Spleen (tissue), 7 donors: ENCODE measurements at regions not wholly inside any gene's neighbourhood (a gene's known extent, or its start where the extent isn't known, plus 50 kb on each side); places are given as distances from the start of the nearest gene placed in this dataset.

Experiments used
- POLR2A ChIP-seq, 3 donors: fragments of 450-650 bp; IDR thresholded peaks; one replicate each; pipeline ENCODE4 v1.5.1; 2017; ENCODE audit warnings: antibody characterized with exemption in 3 of 3, mild to moderate bottlenecking in 1 of 3
- TF ChIP-seq, protein P1 (sequence below), 11 experiments: fragments of 200-600 bp in 7 of 11; fragments of 450-650 bp in 4 of 11; sonication (generic) in 4 of 11; IDR thresholded peaks in 8 of 11; conservative IDR thresholded peaks in 3 of 11; 1 replicate in 7 of 11; 2 replicates in 4 of 11; pipeline versions ENCODE4 v1.4.0 to v1.8.0; 2016 to 2021; ENCODE audit warnings: antibody characterized with exemption in 11 of 11, inconsistent platforms in 4 of 11, mild to moderate bottlenecking in 1 of 11
- donor health status: DM: no; HTN: no; CAD: no; lungs with moderate emphysema.
- donor health status: DM: no; HTN: no; CAD: no.
- donor health status: DM: no; HTN: no; CAD: no.

DNA sequence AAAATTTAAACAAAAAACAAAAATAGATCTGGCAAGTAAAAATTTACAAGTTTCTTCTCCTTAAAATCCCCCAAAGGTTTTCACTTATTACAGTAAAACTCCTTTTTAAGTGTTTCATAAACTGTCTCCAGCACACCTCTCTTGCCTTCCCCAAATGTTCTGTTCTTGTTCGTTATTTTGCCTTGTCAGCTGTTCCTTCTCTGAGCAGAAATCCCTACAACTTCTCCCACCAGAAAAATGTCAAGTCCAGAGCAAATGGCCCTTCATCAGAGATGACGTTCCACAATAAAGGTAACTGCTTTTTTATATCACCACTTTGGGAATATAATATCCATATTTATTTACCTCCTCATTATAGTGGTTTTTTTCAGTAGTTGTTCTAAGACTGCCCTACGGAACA lies 432.1 kb downstream of the ADAM29 start:
- TF ChIP-seq, protein P1, sequence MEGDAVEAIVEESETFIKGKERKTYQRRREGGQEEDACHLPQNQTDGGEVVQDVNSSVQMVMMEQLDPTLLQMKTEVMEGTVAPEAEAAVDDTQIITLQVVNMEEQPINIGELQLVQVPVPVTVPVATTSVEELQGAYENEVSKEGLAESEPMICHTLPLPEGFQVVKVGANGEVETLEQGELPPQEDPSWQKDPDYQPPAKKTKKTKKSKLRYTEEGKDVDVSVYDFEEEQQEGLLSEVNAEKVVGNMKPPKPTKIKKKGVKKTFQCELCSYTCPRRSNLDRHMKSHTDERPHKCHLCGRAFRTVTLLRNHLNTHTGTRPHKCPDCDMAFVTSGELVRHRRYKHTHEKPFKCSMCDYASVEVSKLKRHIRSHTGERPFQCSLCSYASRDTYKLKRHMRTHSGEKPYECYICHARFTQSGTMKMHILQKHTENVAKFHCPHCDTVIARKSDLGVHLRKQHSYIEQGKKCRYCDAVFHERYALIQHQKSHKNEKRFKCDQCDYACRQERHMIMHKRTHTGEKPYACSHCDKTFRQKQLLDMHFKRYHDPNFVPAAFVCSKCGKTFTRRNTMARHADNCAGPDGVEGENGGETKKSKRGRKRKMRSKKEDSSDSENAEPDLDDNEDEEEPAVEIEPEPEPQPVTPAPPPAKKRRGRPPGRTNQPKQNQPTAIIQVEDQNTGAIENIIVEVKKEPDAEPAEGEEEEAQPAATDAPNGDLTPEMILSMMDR (IDR thresholded peaks at IDR 0.05 in 8 of 11, conservative IDR thresholded peaks at IDR 0.05 in 3 of 11), result no peak
- no peak for TF ChIP-seq POLR2A (IDR thresholded peaks at IDR 0.05)
